Right atrium auricular region (tissue), 2 donors: ENCODE measurements at regions not wholly inside any gene's neighbourhood (a gene's known extent, or its start where the extent isn't known, plus 50 kb on each side); places are given as distances from the start of the nearest gene placed in this dataset.
"Not testable (repeated sequence)": the region's sequence is repeated elsewhere in the genome, so short reads cannot be mapped to it uniquely, and the experiment has no call there.

Experiments used
- DNase-seq: peaks from one replicate; pipeline ENCODE4 v3.0.0-alpha.2; 2019; ENCODE audit warnings: low spot score
- H3K27ac ChIP-seq, 2 donors: fragments of 200-600 bp; sonication (generic); 1 replicate in 1 of 2; 2 replicates in 1 of 2; pipeline ENCODE4 v1.5.1; 2016 to 2019
- H3K27me3 ChIP-seq, 2 donors: fragments of 200-600 bp; sonication (generic); one replicate each; pipeline versions ENCODE4 v1.5.1 to v1.6.0; 2017 to 2019
- H3K36me3 ChIP-seq: fragments of 200-600 bp; sonication (generic); one replicate; pipeline ENCODE4 v1.5.1; 2016
- H3K4me1 ChIP-seq, 2 donors: fragments of 200-600 bp; sonication (generic); one replicate each; pipeline versions ENCODE4 v1.5.1 to v1.6.0; 2017 to 2019
- H3K4me3 ChIP-seq, 2 donors: fragments of 200-600 bp; sonication (generic); 1 replicate in 1 of 2; 2 replicates in 1 of 2; pipeline ENCODE4 v1.5.1; 2017 to 2019; ENCODE audit warnings: mild to moderate bottlenecking in 1 of 2, moderate library complexity in 1 of 2
- H3K9me3 ChIP-seq, 2 donors: fragments of 200-600 bp; sonication (generic); one replicate each; pipeline ENCODE4 v1.5.1; 2019
- CTCF ChIP-seq, 2 donors: fragments of 200-600 bp; sonication (generic); IDR thresholded peaks; one replicate each; pipeline ENCODE4 v1.5.1; 2019; ENCODE audit warnings: antibody characterized with exemption in 2 of 2

GRCh38 chr5:50898966-50899365 is 232.5 kb downstream of the PARP8 start:
- no peaks in the 10 kb centered on the region for H3K36me3 ChIP-seq
- DNase-seq, result no peak
- H3K4me1 ChIP-seq, result no peaks in the 10 kb centered on the region
- no peaks in the 10 kb centered on the region for H3K27me3 ChIP-seq
- no peak overlapping the region for H3K4me3 ChIP-seq
- TF ChIP-seq CTCF (IDR thresholded peaks at IDR 0.05), result no peak
- H3K27ac ChIP-seq, result no peak overlapping the region
- H3K9me3 ChIP-seq, result no peaks in the 10 kb centered on the region

GRCh38 chr5:50900952-50901510 is 234.6 kb downstream of the PARP8 start:
- no peak for TF ChIP-seq CTCF (IDR thresholded peaks at IDR 0.05)
- H3K27me3 ChIP-seq, result no peaks in the 10 kb centered on the region
- H3K27ac ChIP-seq, result no peak overlapping the region
- H3K4me1 ChIP-seq, result no peaks in the 10 kb centered on the region
- H3K9me3 ChIP-seq, result no peaks in the 10 kb centered on the region
- no peak overlapping the region for H3K4me3 ChIP-seq
- H3K36me3 ChIP-seq, result no peaks in the 10 kb centered on the region
- DNase-seq, result no peak

GRCh38 chr5:50903651-50904050 is 237.2 kb downstream of the PARP8 start:
- no peaks in the 10 kb centered on the region for H3K4me1 ChIP-seq
- H3K36me3 ChIP-seq, result no peaks in the 10 kb centered on the region

GRCh38 chr5:50905996-50906570 is 239.6 kb downstream of the PARP8 start:
- Histone ChIP-seq H3K36me3 (no peaks in the 10 kb centered on the region), H3K9me3 (no peaks in the 10 kb centered on the region), H3K27ac (no peak overlapping the region), H3K4me3 (no peak overlapping the region), H3K27me3 (no peaks in the 10 kb centered on the region), H3K4me1 (no peaks in the 10 kb centered on the region)
- no peak for DNase-seq
- TF ChIP-seq CTCF (IDR thresholded peaks at IDR 0.05), result no peak

More at GRCh38 chr5:50903651-50904050, 237.2 kb downstream of the PARP8 start:
- H3K27ac ChIP-seq, result no peak overlapping the region
- no peak for DNase-seq
- no peak for TF ChIP-seq CTCF (IDR thresholded peaks at IDR 0.05)
- H3K9me3 ChIP-seq, result no peaks in the 10 kb centered on the region
- no peak overlapping the region for H3K4me3 ChIP-seq
- H3K27me3 ChIP-seq, result no peaks in the 10 kb centered on the region

- not testable (repeated sequence) for H3K27ac ChIP-seq, DNase-seq, H3K4me3 ChIP-seq, H3K27me3 ChIP-seq, H3K9me3 ChIP-seq, H3K4me1 ChIP-seq, H3K36me3 ChIP-seq
These were observed 253.7 kb downstream of the PARP8 start for GRCh38 chr5:50920160-50920559.

GRCh38 chr5:50921366-50922133 is 255.1 kb downstream of the PARP8 start:
- Histone ChIP-seq H3K4me3 (no peak overlapping the region), H3K36me3 (no peaks in the 10 kb centered on the region), H3K4me1 (no peaks in the 10 kb centered on the region), H3K27ac (no peak overlapping the region), H3K9me3 (no peaks in the 10 kb centered on the region), H3K27me3 (no peaks in the 10 kb centered on the region)
- DNase-seq, result no peak
- no peak for TF ChIP-seq CTCF (IDR thresholded peaks at IDR 0.05)
